GM19035 (cell line): ENCODE measurements at regions not wholly inside any gene's neighbourhood (a gene's known extent, or its start where the extent isn't known, plus 50 kb on each side); places are given as distances from the start of the nearest gene placed in this dataset.

Experiments used
- ATAC-seq: cut with Tn5 transposase; IDR thresholded peaks from one replicate; pipeline ENCODE4 v1.9.1; 2021; ENCODE audit not compliant: unreplicated experiment

- ATAC-seq: no peak
Observed at GRCh38 chr2:74036010-74036409, 51.3 kb downstream of the TET3 start.

DNA sequence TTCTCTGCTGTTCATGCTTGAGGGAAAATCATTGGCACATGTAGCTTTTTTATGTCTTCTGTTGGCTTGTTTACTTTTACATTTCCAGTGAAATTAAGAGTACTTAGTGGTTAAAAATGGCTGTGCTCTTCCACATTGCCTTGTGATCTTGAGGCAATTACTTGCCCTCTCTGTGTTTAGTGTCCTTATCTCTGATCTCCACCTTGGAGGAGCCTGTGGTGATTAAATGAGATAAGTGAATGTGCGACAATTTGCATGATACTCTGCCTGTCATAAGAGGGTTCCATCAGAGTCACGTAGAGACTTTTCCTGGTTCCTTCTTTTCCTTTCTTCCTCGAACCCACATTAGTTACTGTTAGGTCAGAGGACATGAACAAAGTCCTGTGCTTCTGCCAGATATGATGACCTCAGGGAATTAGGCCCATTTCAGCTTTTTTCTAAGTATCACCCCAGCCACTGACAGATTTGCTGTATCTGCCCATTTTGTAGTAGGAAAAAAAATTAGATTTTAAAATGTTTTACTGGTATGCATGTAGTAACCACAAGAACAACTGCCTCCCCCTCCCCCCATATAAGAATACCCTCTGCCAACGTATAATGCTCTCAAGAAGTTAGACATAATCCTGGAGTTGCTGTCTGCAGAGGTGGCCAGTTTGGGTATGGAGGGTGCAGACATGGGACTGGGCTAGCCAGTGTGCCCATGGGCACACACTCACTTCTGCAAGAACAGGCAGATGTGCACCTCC is 51.9 kb downstream of the TET3 start:
- no peak for ATAC-seq

- ATAC-seq: no peak
Observed at GRCh38 chr2:74037379-74037860, 52.7 kb downstream of the TET3 start.

- ATAC-seq: no peak
Observed at GRCh38 chr2:74039611-74040010, 54.9 kb downstream of the TET3 start.

- no peak for ATAC-seq
Observed at GRCh38 chr2:74041182-74041581, 56.5 kb downstream of the TET3 start.

DNA sequence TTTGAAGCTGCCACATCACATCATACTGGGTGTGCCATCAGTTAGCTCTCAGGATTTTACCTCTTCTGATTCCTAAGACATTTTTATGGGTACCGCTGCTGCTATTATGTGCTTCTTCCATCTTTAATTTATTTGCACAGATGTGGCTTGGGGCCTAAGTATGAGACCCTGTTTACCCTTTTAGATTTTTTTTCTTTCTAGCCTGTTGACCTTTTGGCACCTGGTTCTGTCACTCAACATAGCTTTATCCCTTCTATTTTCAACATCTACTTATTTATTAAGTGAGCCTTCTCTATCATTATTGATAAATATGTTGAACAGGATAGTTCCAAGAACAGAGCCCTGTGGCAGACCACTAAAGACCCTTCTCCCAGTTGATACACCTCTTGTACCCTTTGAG is 57.0 kb downstream of the TET3 start:
- ATAC-seq: no peak

GRCh38 chr2:74042606-74043005 is 57.9 kb downstream of the TET3 start:
- ATAC-seq: no peak

- ATAC-seq: no peak
Observed at GRCh38 chr2:74043345-74044329, 58.9 kb downstream of the TET3 start.

DNA sequence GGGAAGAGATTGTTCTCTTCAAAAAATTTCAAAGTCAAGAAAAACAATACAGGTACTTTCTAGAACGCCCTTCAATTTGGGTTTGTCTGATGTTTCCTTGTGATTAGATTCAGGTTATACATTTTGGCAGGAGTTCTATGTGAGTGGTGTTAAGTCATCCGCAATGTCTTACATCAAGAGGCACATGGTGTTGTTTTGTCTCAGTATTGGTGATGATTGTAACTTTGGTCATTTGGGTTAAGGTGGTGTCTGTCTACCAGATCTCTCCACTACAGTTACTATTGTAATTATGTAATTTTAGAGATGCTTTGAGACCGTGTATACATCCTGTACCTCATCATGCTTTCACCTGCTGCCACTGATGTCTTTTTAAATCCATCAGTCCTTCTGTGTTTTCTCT is 60.3 kb downstream of the TET3 start:
- ATAC-seq: no peak

- no peak for ATAC-seq
Observed at GRCh38 chr2:74045454-74045853, 60.7 kb downstream of the TET3 start.

GRCh38 chr2:74046441-74046840 is 61.7 kb downstream of the TET3 start:
- no peak for ATAC-seq

DNA sequence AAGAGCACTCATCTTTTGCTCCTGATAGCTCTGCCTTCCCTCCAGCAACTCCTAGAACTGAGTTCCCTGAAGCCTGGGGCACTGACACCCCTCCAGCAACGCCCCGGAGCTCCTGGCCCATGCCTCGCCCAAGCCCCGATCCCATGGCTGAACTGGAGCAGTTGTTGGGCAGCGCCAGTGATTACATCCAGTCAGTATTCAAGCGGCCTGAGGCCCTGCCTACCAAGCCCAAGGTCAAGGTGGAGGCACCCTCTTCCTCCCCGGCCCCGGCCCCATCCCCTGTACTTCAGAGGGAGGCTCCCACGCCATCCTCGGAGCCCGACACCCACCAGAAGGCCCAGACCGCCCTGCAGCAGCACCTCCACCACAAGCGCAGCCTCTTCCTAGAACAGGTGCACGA is 62.4 kb downstream of the TET3 start:
- no peak for ATAC-seq

GRCh38 chr2:74048147-74048546 is 63.4 kb downstream of the TET3 start:
- ATAC-seq: no peak

GRCh38 chr2:74048843-74049519 is 64.3 kb downstream of the TET3 start:
- ATAC-seq: no peak

GRCh38 chr2:74050151-74050550 is 65.4 kb downstream of the TET3 start:
- ATAC-seq: no peak

DNA sequence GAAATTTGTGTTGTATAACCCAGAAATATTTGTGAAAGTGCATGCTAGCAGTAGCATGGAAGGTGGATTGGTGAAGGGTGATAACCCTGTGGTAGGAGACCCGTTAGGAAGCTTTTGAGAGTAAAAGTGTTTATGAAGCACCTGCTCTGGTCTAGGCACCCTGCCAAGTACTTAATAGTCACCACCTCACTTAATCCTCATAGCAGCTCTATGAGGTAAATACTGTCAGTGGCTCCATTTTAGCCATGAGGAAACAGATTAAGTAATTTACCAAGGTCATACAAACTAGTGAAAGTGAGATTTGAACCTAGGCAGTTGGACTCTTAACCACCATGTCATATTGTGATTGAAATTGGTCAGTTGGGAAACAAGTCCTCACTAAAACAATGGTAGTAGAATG is 66.8 kb downstream of the TET3 start:
- ATAC-seq: no peak

DNA sequence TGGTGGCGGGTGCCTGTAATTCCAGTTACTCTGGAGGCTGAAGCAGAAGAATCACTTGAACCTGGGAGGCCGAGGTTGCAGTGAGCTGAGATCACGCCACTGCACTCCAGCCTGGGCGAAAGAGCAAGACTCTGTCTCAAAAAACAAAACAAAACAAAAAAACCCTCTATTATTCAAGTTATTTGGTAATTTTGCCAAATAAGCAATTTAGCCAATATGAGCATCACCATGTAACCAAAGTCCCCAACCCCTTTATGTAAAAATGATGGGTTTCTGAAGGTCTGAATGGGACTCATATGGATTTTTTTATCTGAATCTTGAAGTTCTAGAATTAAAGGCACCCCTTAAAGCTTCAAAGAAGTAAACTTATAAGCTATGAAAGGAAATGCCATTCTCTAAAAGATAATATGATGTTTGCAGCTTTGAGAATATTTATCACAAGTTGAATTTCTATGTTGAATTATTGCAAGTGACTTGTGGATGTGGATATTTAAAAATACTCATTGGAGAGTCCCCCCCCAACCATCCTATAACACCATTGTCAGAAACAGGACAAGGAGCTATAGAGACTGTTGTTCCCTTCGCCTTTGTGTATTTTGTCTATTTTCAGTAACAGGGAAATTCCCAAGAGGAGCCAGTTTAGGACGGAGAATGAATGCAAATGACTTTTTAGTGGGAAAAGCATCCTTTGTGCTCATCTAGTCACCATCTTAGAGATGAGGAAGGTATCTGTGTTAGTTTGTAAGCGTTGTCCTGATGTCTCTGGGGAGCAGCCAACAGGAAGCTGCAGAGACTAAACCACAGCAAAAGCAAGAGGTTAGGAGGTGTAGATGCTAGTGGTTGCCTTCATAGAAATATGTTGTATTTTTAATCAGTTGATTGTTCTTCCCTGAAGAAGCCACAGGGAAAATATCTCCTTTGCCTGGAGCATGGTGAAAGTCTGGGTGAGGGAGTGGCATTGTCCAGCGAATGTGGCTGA is 68.3 kb downstream of the TET3 start:
- no peak for ATAC-seq

DNA sequence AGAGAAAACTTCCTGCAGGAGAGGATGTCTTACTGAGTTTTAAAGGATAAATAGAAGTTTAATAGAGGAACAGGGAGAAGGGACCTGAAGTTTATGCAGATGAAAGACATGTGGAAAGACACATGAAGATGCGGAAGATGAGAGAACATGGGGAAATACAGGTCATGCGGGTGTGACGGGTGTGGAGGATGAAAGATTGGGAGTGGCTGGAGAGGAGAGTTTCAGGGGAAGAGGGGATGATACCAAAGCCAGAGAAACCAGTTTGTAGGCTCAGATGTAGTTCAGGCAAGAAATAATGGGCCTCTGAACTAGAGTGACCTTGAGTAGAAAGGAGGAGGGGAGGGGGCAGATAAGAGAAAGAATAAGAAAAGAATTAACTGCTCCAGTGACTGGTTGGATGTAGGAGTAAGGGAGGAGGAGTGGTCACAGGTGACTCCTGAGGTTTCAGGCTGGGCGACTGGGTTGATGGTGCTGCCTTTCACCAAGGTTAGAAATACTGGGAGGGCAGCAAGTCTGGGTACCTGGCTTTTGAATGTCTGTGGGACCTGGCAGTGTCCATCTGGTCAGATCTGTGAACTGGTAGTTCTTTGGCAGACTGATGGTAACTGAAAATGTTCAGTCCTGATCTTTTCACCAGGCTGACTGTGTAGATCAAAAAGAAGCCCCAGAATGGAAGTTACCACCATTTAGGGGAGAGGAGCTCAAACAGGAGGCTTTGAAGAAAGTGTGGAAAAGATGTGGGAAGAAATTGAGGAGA is 69.4 kb downstream of the TET3 start:
- ATAC-seq: no peak

DNA sequence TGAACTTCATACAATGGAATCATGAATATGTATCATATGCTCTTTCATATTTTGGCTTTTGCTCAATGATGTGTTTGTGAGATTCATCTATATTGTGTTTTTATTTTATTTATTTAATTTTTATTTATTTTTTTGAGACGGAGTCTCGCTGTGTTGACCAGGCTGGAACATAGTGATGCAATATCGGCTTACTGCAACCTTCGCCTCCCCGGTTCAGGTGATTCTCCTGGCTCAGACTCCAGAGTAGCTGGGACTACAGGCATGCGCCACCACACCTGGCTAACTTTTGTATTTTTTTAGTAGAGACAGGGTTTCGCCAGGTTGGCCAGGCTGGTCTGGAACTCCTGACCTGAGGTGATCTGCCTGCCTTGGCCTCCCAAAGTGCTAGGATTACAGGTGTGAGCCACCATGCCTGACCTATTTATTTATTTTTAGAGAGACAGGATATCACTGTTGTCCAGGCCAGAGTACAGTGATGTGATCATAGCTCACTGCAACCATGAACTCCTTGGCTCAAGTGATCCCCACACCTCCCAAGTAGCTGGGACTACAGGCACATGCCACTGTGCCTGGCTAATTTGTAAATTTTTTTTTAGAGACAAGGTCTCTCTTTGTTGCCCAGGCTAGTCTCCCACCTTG is 74.5 kb downstream of the TET3 start:
- no peak for ATAC-seq
